Right kidney (tissue), 1 donor: ENCODE measurements at regions not wholly inside any gene's neighbourhood (a gene's known extent, or its start where the extent isn't known, plus 50 kb on each side); places are given as distances from the start of the nearest gene placed in this dataset.
"Not testable (repeated sequence)": the region's sequence is repeated elsewhere in the genome, so short reads cannot be mapped to it uniquely, and the experiment has no call there.

Source experiments
- DNase-seq: peaks from one replicate; pipeline ENCODE4 v3.0.0-alpha.2; 2016

DNA sequence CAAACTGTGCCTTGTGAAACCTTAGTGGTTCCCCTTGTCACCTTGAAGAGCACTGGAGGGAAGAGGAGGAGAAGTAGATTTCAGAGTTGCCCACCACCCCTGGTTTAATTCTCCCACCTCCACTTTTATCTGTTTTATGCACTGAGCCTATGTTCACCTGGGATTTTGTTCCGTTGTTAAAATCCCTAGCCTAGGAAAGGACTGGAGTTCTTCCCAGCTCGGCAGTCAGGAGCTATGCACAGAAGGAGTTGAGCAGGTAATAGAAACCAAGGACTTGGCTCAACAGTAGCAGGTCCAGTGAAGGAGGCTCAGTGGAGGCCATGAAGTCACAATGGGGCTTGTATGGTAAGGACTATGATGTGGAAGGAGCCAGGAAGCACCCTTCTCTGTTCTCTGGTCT is 182.4 kb upstream of the ADRA1D start:
- no peak for DNase-seq

DNA sequence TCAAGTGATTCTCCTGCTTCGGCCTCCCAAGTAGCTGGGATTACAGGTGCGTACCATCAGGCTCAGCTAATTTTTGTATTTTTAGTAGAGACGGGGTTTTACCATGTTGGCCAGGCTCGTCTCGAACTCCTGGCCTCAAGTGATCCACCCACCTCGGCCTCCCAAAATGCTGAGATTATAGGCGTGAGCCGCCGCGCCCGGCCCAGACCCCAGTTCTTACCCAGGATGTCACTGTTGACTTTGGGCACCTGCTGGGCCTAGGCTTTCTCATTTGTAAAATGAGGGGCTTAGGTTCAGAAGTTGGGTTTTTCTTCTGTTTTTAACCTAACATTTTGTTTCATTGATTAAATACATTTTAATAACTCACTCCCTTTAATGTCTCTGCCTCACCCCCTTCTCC is 181.7 kb upstream of the ADRA1D start:
- not testable (repeated sequence) for DNase-seq

DNA sequence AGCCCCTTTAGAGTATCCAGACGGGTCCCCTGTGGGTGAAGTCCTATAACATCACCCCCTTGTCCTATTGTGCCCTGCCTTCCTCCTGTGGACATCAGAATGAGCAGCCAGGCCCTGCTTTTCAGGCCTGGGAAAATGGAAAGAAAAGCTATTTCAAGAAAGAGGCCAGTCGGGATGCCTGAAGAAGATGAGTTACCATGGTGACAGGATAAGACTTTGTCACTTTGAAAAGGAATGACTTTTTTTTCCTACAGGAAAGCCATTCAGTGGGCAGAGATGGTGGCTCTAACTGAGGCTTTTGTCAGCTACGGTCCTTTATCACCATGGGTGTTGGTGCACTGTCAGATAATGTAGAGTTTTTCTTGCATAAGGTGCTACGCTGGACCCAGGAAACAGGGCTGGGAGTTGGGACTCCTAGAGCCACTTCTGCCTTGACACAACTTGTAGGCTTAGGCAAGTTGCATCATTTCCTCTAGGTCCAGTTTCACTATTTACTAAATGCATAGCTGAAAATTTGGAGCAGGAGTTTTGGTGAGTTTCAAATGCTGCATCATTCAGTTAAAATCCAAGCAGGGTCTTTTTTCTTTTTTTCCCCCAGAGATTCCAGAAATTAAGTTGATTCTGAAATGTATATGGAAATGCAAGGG is 179.0 kb upstream of the ADRA1D start:
- no peak for DNase-seq

DNA sequence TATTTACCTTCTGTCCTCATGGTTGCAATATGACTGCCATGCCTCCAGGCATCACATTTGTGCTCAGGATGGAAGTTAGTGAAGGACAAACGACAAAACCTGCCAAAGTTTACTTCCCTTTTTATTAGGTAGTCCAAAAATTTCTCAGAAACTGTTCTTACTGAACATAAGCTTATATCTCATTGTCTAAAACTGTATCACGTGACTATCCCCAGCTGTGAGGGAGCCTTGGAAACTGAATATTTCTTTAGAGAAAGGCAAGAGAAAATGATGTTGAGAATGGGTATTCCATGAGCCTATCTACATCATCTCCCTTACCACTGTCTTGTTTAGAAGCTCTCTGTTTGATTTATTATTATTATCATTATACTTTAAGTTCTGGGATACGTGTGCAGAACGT is 169.1 kb upstream of the ADRA1D start:
- no peak for DNase-seq

DNA sequence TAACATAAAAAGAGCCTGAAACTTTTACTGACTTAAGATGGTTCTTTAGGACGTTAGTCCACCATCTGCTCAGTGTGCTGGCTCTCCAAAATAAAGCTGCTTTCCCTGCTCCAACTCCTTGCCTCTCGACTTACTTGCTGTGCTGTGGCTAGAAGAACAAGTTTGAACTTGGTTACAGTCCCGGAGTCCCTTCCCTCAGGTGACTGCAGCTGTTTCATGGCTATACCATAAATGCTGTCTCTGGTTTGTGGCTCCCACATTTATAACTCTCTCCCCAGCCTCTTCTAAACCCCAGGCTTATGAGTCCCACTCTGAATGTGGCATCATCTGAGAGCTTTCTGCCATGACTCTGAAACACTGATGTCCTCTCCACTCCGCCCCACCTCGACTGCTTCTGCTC is 166.2 kb upstream of the ADRA1D start:
- DNase-seq, result no peak

DNA sequence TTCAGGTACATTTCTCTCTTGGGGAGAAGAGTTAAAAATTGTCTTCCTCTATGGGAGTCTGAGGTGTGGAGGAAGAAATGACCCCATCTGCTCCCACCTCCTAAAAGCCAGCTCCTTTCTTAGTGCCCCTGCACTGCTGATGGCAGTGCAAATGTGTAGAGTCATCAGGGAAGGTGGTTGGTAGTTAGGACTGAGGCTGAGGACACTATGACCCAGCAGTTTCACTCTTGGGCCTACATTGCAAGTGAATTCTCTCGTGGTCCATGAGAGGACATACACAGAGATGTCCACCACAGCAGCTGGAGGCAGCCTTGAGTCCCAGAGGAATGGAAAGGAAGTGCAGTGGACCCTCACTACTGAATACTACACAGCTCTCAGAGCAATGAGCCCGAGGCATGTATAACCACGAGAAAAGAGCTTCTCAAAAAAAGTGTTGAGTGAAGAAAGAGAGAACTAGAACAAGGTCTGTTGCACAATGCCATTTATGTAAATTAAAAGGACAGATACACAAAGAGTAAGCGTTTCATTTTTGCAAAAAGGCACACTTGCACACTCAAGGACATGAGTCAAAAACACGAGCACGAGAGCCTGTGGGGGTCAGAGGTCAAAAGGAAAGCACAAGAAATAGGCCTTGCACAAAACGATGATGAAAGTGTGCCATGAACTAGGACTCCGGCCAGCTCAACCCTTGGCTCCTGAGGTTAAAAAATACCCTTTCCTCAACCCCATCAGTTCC is 164.4 kb upstream of the ADRA1D start:
- no peak for DNase-seq

DNA sequence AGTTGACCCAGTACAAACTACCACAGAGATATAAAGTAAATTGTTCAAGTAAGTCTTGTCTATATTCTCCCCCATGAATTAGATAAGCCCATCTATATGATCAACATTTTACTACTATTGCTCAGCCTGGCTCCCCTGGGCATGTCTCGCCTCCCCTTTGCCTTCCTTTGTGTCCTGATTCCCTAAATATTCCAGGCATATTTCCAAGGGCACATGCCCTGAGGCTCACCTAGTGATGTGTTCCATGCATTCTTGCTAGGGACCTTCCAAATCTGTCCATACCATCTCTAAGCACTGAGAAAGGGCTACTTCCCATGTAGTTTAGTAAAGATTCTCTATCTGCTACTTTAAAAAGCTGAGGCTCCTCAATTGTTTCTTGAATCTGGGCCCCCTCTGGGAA is 163.1 kb upstream of the ADRA1D start:
- no peak for DNase-seq

DNA sequence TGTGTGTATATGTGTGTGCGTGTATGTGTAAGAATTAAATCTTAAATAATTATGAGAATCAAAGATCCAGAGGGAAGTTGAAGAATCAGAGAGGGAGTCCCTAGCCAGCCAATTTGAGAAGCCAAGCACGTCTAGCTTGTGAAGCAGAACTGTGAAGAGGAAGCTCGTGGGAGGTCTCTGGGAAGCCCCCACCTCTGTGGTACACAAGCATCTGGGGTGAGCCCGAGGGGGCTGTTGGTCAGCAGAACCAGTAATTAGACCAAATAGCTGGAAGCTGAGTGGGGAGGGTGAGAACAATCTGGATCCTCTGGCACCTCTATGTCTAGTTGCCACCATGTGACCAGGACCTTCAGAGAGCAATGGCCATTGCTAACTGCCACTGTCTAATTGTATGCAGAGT is 162.7 kb upstream of the ADRA1D start:
- no peak for DNase-seq

DNA sequence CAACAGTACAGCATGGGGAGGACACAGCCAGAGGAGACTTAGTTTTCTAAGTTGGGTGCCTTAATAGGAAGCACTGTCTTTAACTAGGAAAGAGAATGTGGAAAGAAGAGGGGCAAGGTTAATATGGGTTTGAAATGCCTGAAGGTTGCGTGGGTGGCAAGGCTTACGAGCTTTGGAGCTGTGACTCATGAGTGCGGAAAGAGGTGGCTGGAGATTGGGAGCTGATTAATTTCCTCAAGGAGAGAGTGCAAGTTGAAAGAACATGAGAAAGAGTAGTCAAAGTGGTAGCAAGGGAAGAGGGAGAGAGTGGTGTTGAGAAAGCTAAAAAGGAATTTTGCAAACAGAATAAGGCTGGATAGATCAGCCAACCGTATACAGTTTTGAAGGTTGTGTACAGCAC is 157.5 kb upstream of the ADRA1D start:
- DNase-seq, result no peak

DNA sequence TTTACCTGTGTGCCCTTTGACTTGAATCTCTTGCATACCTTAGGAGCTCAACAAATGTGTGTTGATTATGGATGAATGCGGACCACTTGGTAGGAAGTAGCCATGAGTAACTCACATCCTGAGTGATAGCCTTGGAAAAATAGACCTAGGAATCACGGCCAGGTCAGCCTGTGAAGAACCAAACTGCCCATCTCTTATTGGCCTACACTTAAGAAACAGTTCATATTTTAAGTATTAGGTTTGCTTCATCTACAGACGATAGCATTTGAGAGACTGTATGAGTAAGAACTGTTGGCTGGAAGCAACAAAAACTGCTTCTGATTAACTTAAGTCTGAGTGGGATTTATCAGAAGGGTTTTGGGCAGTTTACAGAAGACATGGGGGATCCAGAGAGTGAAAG is 152.5 kb upstream of the ADRA1D start:
- DNase-seq, result no peak

DNA sequence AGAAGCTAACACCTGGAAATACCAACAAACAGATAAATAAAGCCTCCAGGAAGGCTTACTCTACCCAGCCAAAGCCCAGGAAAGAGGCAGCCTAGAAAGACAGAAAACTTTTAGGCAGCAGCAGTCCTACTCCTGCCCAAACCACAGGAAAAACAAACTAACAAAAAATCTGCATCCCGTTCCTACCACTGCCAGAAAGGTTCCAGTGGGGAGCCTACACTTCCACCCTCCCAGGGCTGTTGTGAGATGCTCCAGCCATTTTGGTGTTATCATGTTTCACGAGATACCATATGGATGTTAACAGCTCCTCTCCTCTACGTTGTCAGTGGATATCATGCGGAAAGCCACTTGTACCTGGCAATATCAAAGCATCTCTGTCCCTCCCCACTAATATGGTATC is 135.9 kb upstream of the ADRA1D start:
- no peak for DNase-seq

DNA sequence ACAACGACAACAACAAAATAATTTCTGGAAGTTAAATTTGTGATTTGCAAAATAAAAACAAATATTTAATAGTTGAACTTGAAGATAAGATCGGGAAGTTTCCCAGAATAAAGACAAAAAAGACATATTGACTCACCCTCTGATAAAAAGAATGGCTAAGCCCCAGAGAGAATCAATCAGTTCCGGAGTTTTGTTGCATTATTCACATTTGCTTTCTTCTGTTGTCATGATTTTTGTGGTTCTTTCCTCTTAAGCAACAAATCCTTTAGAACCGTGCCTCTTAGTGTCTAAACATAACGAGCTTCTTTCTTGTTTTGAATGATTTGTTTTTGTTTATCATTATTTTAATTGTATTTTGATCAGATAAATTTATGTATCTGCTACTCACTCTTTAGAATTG is 134.9 kb upstream of the ADRA1D start:
- no peak for DNase-seq

DNA sequence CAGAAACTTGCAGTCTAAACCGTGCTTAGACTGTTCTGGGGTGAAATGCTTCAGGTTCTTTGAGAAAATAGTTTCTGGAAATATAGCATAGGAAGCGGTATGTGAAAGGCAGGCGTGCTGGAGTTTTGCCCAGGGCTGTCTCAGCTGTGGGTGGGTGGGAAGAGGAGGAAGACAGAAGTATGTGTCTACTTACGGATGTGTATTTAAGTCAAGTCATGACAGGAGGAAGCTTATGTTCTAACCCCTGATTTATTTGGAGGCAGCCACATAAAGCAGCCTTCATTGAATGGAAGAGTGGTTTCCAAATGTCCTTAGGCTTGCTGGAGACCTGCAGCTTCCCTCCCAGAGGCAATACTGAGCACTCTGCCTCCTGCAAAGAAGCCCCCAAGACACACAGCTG is 126.8 kb upstream of the ADRA1D start:
- DNase-seq, result no peak

DNA sequence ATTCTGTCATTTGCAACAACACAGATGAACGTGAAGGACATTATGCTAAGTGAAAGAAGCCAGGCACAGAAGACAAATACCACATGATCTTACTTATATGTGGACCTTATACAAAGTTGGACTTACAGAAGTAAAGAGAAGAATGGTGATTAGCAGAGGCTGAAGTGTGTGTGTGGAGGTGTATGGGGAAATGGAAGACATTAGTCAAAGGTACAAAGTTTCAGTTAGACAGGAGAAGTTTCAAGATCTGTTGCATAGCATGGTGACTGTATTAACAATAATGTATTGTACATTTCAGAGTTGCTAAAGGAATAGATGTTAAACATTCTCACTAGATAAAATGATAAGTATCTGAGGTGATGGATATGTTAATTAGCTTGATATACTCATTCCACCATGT is 124.4 kb upstream of the ADRA1D start:
- DNase-seq, result no peak

DNA sequence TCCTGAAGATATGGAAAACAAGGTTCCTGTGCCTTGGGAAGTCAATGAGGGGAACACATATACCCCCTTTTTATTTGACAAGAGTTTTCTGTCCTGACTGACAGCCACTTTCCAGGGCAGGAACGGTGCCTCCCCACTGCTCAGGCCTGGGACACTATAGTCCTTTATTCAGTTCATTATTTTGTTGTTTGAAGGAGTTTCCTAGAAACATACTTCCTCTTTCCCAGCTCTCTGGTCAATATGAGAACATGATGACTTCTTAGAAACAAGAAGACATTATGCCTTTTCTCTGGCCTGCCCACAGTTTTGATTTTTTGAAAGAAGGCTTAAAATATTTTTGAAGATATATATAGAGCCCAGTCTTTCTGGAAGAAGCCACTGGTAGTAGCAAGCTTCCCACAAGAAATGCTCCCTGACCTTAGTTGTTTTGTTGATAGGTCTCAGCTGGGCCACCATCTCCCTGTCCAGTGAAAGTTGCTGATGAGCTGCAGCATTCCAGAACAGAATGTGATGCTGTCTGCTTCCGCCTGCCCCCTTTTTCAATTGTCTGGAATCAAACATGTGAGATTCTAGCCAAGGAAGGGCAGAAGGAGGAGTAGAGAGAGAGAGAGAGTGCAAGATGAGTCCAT is 122.7 kb upstream of the ADRA1D start:
- no peak for DNase-seq

DNA sequence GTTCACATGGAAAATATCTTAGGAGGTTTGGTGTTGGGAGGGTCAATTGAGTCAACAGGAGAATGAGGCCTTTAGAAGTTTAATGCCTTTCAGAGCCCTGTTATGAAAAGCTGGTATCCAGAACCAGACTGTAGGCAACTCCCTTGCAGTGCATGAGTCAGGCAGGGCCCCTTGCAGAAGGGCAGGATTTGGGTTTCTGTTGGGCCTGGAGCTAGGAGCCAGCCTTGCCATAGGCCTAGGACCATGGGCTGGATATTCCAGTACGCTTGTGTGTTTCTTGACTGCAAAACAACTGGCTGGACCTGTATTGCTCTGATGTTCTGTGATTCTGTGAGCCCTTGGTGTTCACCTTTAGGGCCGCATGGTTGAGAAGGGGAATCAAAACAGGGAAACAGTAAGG is 121.8 kb upstream of the ADRA1D start:
- no peak for DNase-seq

DNA sequence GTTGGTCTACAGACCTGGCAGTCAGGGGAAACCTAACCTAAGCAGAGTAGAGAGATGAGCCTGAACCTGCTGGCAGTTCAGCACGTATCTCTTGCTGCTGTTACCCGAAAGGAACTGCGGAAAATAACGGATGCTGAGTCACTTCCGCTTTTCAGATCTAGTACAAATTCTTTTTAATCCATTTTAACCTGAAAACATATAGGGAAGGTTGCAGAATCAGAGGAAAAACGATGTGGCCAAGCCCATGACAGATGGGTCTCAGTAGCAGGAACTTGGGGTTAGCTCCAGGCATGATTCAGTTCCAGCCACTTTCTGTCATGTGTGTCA is 120.7 kb upstream of the ADRA1D start:
- DNase-seq, result no peak

DNA sequence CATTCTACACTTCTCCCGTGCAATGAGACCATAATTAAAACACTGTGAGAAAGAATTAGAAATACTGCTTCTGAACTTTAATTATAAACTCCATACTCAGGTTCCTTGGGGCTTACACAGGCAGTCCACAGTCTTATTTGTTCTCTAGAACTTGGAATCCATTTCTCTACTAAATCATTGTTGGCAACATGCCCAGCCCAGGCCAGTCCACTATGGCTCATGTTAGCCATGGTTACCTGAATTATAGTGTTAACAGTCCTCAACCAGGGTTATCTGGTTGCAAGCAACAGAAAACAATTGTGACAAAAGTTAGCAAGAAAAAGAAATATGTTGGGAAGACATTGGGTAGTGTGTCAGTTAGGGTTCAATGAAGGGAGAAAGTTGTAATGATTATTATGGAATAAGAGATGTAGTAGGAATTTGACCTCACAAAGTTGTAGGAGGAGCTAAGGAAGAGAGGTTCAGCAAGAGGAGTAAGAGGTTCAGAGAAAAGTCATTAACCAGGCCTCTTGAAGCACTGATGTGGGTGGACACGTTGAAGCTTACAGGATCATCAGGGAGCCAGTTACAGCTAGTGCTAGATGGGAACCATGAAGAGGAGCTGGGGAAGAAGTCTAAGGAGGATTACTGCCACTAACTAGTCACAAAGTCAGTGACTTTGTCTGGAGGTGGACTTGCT is 120.2 kb upstream of the ADRA1D start:
- no peak for DNase-seq

DNA sequence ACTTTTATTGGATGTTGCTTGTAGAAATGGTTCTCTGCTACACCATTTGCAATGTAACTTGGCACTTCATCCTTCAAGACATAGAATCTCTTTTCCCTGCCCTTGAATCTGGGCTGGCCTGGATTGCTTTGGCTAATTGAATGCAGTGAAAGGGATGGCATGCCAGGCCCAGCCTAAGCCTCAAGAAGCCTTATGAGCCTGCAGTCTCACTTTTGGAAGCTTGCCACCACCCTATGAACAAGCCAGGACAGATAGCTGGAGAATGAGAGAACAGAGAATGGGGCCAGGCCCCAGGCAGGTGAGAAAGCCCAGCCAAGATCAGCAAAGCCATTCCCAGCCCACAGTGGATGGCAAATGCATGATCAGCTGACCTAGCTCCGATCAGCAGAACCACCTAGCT is 117.0 kb upstream of the ADRA1D start:
- no peak for DNase-seq

DNA sequence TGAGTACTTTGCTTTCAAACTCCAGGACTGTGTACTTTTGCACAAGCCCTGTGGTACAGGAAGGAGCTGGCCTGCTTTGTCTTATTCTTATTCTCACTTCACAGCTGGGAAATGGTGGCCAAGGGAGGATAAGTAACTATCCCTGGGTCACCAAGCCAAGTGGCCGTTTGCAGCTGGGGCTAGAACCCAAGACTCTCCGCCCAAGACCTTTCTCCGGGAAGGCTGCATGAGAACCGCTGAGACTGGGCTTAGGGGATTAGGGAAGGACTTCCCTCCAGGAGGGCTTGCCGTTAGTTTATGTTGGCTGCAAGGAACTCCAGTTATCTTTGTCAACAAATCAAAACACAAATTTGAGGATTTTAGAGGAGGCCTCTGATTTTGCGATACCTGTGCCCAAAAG is 109.5 kb upstream of the ADRA1D start:
- DNase-seq, result no peak

DNA sequence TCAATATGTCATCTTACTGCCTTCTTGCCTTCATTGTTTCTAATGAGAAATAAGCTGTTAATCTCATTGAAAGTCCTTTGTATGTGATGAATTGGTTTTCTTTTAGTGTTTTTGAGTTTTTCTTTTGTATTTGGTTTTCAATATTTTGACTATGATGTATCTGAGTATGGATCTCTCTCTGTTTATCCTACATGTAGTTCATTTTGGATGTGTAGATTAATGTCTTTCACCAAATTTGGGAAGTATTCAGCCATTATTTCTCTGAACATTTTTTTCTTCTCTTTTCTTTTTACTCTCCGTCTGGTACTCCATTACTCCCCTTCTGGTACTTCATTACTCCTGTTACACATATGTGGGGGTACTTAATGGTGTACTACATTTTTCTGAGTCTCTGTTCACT is 103.3 kb upstream of the ADRA1D start:
- DNase-seq, result no peak

DNA sequence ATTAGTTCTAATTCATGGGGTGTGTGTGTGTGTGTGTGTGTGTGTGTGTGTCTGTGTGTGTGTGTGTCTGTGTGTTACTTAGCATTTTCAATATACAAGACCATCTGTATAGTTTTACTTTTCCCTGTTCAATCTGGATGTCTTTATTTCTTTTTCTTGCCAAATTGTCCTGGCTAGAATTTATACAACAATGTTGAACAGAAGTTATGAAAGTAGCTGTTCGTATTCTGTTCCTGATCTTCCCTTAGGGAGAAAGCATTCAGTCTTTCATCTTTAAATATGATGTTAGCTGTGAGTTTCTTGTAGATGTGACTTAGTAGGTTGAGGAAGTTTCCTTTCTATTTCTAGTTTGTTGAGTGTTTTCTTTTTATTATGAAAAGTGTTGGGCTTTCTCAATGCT is 101.0 kb upstream of the ADRA1D start:
- DNase-seq, result no peak

DNA sequence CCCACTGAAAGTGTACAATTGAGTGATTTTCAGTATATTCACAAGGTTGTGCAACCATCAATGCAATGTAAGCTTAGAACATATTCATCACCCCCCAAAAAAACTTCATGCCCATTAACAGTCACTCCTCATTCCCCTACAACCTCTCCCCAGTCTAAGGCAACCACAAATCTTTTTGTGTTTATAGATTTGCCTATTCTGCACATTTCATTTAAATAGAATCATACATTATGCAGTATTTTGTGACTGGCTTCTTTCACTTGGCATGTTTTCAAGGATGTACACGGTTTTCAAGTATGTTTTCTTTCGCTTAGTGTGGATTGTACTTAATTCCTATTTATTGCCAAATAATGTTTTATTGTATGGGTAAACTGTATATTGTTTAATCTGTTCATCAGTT is 95.6 kb upstream of the ADRA1D start:
- DNase-seq, result no peak

DNA sequence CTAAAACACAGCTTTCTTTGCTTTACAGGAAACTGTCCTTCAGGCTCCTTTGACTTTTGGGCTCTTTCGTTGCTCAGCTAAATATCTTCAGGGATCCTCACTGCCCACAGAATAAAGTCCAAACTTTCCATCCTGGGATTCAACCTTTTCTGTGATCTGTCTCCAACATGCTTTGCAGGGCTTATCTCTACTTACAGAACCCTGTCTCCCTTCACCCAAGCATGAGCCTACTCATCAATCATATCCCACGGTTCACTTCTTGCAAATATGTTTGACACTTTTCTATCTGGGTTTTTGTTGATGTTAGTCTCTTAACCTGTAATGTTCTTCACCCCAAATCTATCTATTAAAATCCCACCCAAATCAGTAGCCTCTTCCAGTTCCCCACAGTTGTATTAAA is 93.5 kb upstream of the ADRA1D start:
- DNase-seq, result no peak
